GM12878 (cell line): ENCODE measurements at regions not wholly inside any gene's neighbourhood (a gene's known extent, or its start where the extent isn't known, plus 50 kb on each side); places are given as distances from the start of the nearest gene placed in this dataset.

Experiments
- ATF7 ChIP-seq: fragments of 450-650 bp; IDR thresholded peaks from 2 replicates; pipeline ENCODE4 v1.6.1; 2016; ENCODE audit warnings: low read depth, mild to moderate bottlenecking
- BHLHE40 ChIP-seq, 2 experiments: fragments of 450-650 bp in 1 of 2; IDR thresholded peaks; 2 replicates each; pipeline ENCODE4 v1.6.1; 2011 to 2017; ENCODE audit warnings: low read depth in 2 of 2, borderline replicate concordance in 1 of 2, improper control_type of control experiment in 1 of 2, low read length in 1 of 2, mild to moderate bottlenecking in 1 of 2
- BMI1 ChIP-seq: fragments of 450-650 bp; IDR thresholded peaks from 2 replicates; pipeline ENCODE4 v1.6.1; 2016; ENCODE audit warnings: mild to moderate bottlenecking, moderate library complexity, borderline replicate concordance
- CBX3 ChIP-seq: fragments of 200-600 bp; sonication (generic); IDR thresholded peaks from 2 replicates; pipeline ENCODE4 v1.6.1; 2016; ENCODE audit warnings: low read depth, borderline replicate concordance
- CHD4 ChIP-seq: fragments of 200-600 bp; sonication (generic); IDR thresholded peaks from 2 replicates; pipeline ENCODE4 v1.6.1; 2016; ENCODE audit warnings: mild to moderate bottlenecking
- CREB1 ChIP-seq: IDR thresholded peaks from 2 replicates; pipeline ENCODE4 v1.6.1; 2012; ENCODE audit warnings: low read depth, mild to moderate bottlenecking, inconsistent platforms
- CREM ChIP-seq: IDR thresholded peaks from 2 replicates; pipeline ENCODE4 v1.6.1; 2014; ENCODE audit warnings: antibody characterized with exemption, low read depth
- E2F4 ChIP-seq: IDR thresholded peaks from 2 replicates; pipeline ENCODE4 v1.6.1; 2012; ENCODE audit warnings: low read depth, low read length, improper control_type of control experiment
- IKZF2 ChIP-seq, 2 experiments: fragments of 450-650 bp; IDR thresholded peaks; 2 replicates each; pipeline ENCODE4 v1.6.1; 2017; ENCODE audit warnings: mild to moderate bottlenecking in 2 of 2, moderate library complexity in 2 of 2
- IRF4 ChIP-seq: IDR thresholded peaks from 2 replicates; pipeline ENCODE4 v1.6.1; 2011; ENCODE audit warnings: low read depth, low read length
- IRF5 ChIP-seq: fragments of 450-650 bp; IDR thresholded peaks from 2 replicates; pipeline ENCODE4 v1.6.1; 2017; ENCODE audit warnings: borderline replicate concordance
- MYC ChIP-seq: IDR thresholded peaks from 2 replicates; pipeline ENCODE4 v1.6.1; 2011; ENCODE audit warnings: mild to moderate bottlenecking, low read length, moderate library complexity, inconsistent platforms; ENCODE audit not compliant: insufficient read depth, insufficient replicate concordance, insufficient read length, severe bottlenecking
- NFIC ChIP-seq: IDR thresholded peaks from 2 replicates; pipeline ENCODE4 v1.6.1; 2012; ENCODE audit warnings: low read depth, mild to moderate bottlenecking, inconsistent platforms, low read length, moderate library complexity
- NFYB ChIP-seq: IDR thresholded peaks from 2 replicates; pipeline ENCODE4 v1.6.1; 2011; ENCODE audit warnings: low read depth, mild to moderate bottlenecking, low read length, improper control_type of control experiment, moderate library complexity; ENCODE audit not compliant: insufficient read depth
- NKRF ChIP-seq: fragments of 450-650 bp; conservative IDR thresholded peaks from 2 replicates; pipeline ENCODE4 v1.6.1; 2017; ENCODE audit warnings: mild to moderate bottlenecking, moderate library complexity
- NRF1 ChIP-seq: conservative IDR thresholded peaks from 2 replicates; pipeline ENCODE4 v1.6.1; 2011; ENCODE audit warnings: mild to moderate bottlenecking, low read depth, low read length, improper control_type of control experiment
- PAX5 ChIP-seq: IDR thresholded peaks from 2 replicates; pipeline ENCODE4 v1.6.1; 2011; ENCODE audit warnings: low read depth, low read length, borderline replicate concordance
- RFX5 ChIP-seq: IDR thresholded peaks from 2 replicates; pipeline ENCODE4 v1.6.1; 2011; ENCODE audit warnings: low read depth, low read length, improper control_type of control experiment
- RUNX3 ChIP-seq: IDR thresholded peaks from 2 replicates; pipeline ENCODE4 v1.6.1; 2012; ENCODE audit warnings: low read length, inconsistent platforms
- SREBF2 ChIP-seq: IDR thresholded peaks from 2 replicates; pipeline ENCODE4 v1.6.1; 2012; ENCODE audit warnings: mild to moderate bottlenecking, low read length
- TBL1XR1 ChIP-seq: IDR thresholded peaks from 2 replicates; pipeline ENCODE4 v1.6.1; 2012; ENCODE audit warnings: low read depth, low read length, improper control_type of control experiment
- TCF7 ChIP-seq: IDR thresholded peaks from 2 replicates; pipeline ENCODE4 v1.6.1; 2014; ENCODE audit warnings: antibody characterized with exemption, borderline replicate concordance
- USF1 ChIP-seq: IDR thresholded peaks from 2 replicates; pipeline ENCODE4 v1.6.1; 2011; ENCODE audit warnings: borderline replicate concordance, low read depth, mild to moderate bottlenecking, moderate library complexity, mixed read lengths, low read length; ENCODE audit not compliant: insufficient read depth; ENCODE audit errors: extremely low read length

GRCh38 chr18:54086046-54086802, 138.2 kb downstream of the MBD2 start (continued):
- TF ChIP-seq NRF1: no peak
- TF ChIP-seq TCF7: no peak
- no peak for TF ChIP-seq NFYB
- peak; percentile 87 for TF ChIP-seq RUNX3
- no peak for TF ChIP-seq CBX3
- 0 out of 2 replicates have a peak, but pooled peaks have one; percentile 35 for TF ChIP-seq NFIC
- peak; percentile 52 to 64 for TF ChIP-seq IKZF2 (IDR thresholded peaks at IDR 0.05)
- no peak for TF ChIP-seq BMI1
- no peak for TF ChIP-seq NKRF
- no peak for TF ChIP-seq IRF5
- TF ChIP-seq CREB1: no peak
- TF ChIP-seq MYC: no peak
- TF ChIP-seq CHD4: no peak
- 0 out of 4 replicates have a peak, but pooled peaks have one; percentile 24 to 45 for TF ChIP-seq BHLHE40 (IDR thresholded peaks at IDR 0.05; ENCODE audit: borderline replicate concordance in 1 of 2, low read depth in 2 of 2, low read length in 1 of 2)
- 0 out of 2 replicates have a peak, but pooled peaks have one; percentile 23 for TF ChIP-seq PAX5
- TF ChIP-seq ATF7: peak; percentile 61
- TF ChIP-seq SREBF2: no peak
- no peak for TF ChIP-seq RFX5
- TF ChIP-seq CREM: no peak
- TF ChIP-seq TBL1XR1: peak; percentile 52; the same call in 1 of the 2 replicates
- TF ChIP-seq E2F4: no peak
- TF ChIP-seq USF1: peak; percentile 2
- 0 out of 2 replicates have a peak, but pooled peaks have one; percentile 21 for TF ChIP-seq IRF4
